Body of pancreas (tissue), 4 donors: ENCODE measurements at regions not wholly inside any gene's neighbourhood (a gene's known extent, or its start where the extent isn't known, plus 50 kb on each side); places are given as distances from the start of the nearest gene placed in this dataset.
A peak's percentile ranks its signal among the peaks of the same experiment; 100 is the strongest.

ENCODE experiments used
- ATAC-seq: fragments of 150-250 bp; one replicate; pipeline ENCODE4 v1.9.1; 2016
- DNase-seq, 4 donors: peaks; one replicate each; pipeline ENCODE4 v3.0.0-alpha.2; 2019
- H3K27ac ChIP-seq, 4 donors: fragments of 200-600 bp; sonication (generic); 1 replicate in 3 of 4; 2 replicates in 1 of 4; pipeline versions ENCODE4 v1.5.1 to v1.6.1; 2016 to 2019; ENCODE audit warnings: mild to moderate bottlenecking in 1 of 4, mixed read lengths in 1 of 4, moderate library complexity in 1 of 4
- H3K27me3 ChIP-seq, 2 donors: fragments of 200-600 bp; sonication (generic); one replicate each; pipeline ENCODE4 v1.6.0; 2016; ENCODE audit warnings: mild to moderate bottlenecking in 1 of 2
- H3K36me3 ChIP-seq, 2 donors: fragments of 200-600 bp; sonication (generic); replicated peaks in 1 of 2; 2 replicates each; pipeline ENCODE4 v1.5.1; 2016; ENCODE audit warnings: low read depth in 2 of 2; ENCODE audit not compliant: insufficient read depth in 1 of 2
- H3K4me1 ChIP-seq: fragments of 200-600 bp; sonication (generic); one replicate; pipeline ENCODE4 v1.6.0; 2016
- H3K4me3 ChIP-seq, 2 donors: fragments of 200-600 bp; sonication (generic); 1 replicate in 1 of 2; 2 replicates in 1 of 2; pipeline ENCODE4 v1.5.1; 2016 to 2019
- H3K9me3 ChIP-seq, 3 donors: fragments of 200-600 bp; sonication (generic); 1 replicate in 2 of 3; 2 replicates in 1 of 3; pipeline ENCODE4 v1.5.1; 2016
- CTCF ChIP-seq, 7 experiments: fragments of 450-650 bp in 4 of 7; fragments of 200-600 bp in 3 of 7; sonication (generic) in 3 of 7; IDR thresholded peaks; one replicate each; pipeline ENCODE4 v1.5.1; 2016 to 2019; ENCODE audit warnings: antibody characterized with exemption in 7 of 7
- POLR2A ChIP-seq, 3 donors: fragments of 450-650 bp; IDR thresholded peaks; one replicate each; pipeline ENCODE4 v1.6.1; 2016; ENCODE audit warnings: antibody characterized with exemption in 3 of 3, mild to moderate bottlenecking in 2 of 3
- WGBS, 2 donors: methylation state at CpG; one replicate each; pipeline ENCODE4 v1.1.5; 2017; 5-methylcytosine and 5-hydroxymethylcytosine counted together
- intact Hi-C: fragments of 100-400 bp; cut with DNase I; formaldehyde crosslinking; loops from one replicate; pipeline ENCODE4 v1.15.1; 2023

GRCh38 chr3:99549957-99550603 is 88.3 kb upstream of the COL8A1 start:
- no peaks in the 10 kb centered on the region for H3K9me3 ChIP-seq
- intact Hi-C loops, result no loop called here
- 69 to 84% methylated on average over 2 of the region's 2 CpGs for WGBS, 2 donors
- TF ChIP-seq CTCF (IDR thresholded peaks at IDR 0.05) (no peak), POLR2A (IDR thresholded peaks at IDR 0.05) (no peak)
- DNase-seq, result no peak
- H3K27me3 ChIP-seq, result no peaks in the 10 kb centered on the region
- H3K27ac ChIP-seq, result no peak overlapping the region
- no peaks in the 10 kb centered on the region for H3K4me1 ChIP-seq
- no peak for ATAC-seq
- no peaks in the 10 kb centered on the region for H3K36me3 ChIP-seq
- no peak overlapping the region for H3K4me3 ChIP-seq

GRCh38 chr3:99549220-99549619 is 89.2 kb upstream of the COL8A1 start:
- Histone ChIP-seq H3K27ac (no peak overlapping the region), H3K9me3 (no peaks in the 10 kb centered on the region), H3K4me3 (no peak overlapping the region), H3K27me3 (no peaks in the 10 kb centered on the region), H3K36me3 (no peaks in the 10 kb centered on the region), H3K4me1 (no peaks in the 10 kb centered on the region)
- TF ChIP-seq CTCF (IDR thresholded peaks at IDR 0.05) (no peak), POLR2A (IDR thresholded peaks at IDR 0.05) (no peak)
- ATAC-seq (no peak), DNase-seq (no peak)
- 44 to 45% methylated on average over 4 of the region's 4 CpGs for WGBS, 2 donors
- intact Hi-C loops, result no loop called here

- WGBS, 2 donors, result 41 to 43% methylated on average over 1 of the region's 1 CpG
- TF ChIP-seq POLR2A (IDR thresholded peaks at IDR 0.05), result no peak
- TF ChIP-seq CTCF (IDR thresholded peaks at IDR 0.05), result no peak
- intact Hi-C loops, result no loop called here
Measured at GRCh38 chr3:99548674-99549073, 89.7 kb upstream of the COL8A1 start.

GRCh38 chr3:99545941-99546580 is 92.3 kb upstream of the COL8A1 start:
- H3K4me3 ChIP-seq, result no peak overlapping the region
- TF ChIP-seq CTCF (IDR thresholded peaks at IDR 0.05), result no peak
- no peak for TF ChIP-seq POLR2A (IDR thresholded peaks at IDR 0.05)
- no peak for DNase-seq
- H3K27me3 ChIP-seq, result no peaks in the 10 kb centered on the region
- ATAC-seq, result peak; percentile 27
- H3K4me1 ChIP-seq, result no peaks in the 10 kb centered on the region
- no peaks in the 10 kb centered on the region for H3K9me3 ChIP-seq
- no peak overlapping the region for H3K27ac ChIP-seq
- H3K36me3 ChIP-seq, result no peaks in the 10 kb centered on the region
- intact Hi-C loops, result no loop called here
- 8 to 10% methylated on average over 3 of the region's 3 CpGs for WGBS, 2 donors

More at GRCh38 chr3:99548674-99549073, 89.7 kb upstream of the COL8A1 start:
- Histone ChIP-seq H3K27me3 (no peaks in the 10 kb centered on the region), H3K27ac (no peak overlapping the region), H3K36me3 (no peaks in the 10 kb centered on the region), H3K9me3 (no peaks in the 10 kb centered on the region), H3K4me1 (no peaks in the 10 kb centered on the region), H3K4me3 (no peak overlapping the region)
- no peak for DNase-seq
- ATAC-seq, result no peak
